GM03348 (cell line): ENCODE measurements at regions not wholly inside any gene's neighbourhood (a gene's known extent, or its start where the extent isn't known, plus 50 kb on each side); places are given as distances from the start of the nearest gene placed in this dataset.
"Not testable (repeated sequence)": the region's sequence is repeated elsewhere in the genome, so short reads cannot be mapped to it uniquely, and the experiment has no call there.

Experiments used
- DNase-seq: peaks from one replicate; pipeline ENCODE4 v3.0.0; 2012; ENCODE audit warnings: low spot score

DNA sequence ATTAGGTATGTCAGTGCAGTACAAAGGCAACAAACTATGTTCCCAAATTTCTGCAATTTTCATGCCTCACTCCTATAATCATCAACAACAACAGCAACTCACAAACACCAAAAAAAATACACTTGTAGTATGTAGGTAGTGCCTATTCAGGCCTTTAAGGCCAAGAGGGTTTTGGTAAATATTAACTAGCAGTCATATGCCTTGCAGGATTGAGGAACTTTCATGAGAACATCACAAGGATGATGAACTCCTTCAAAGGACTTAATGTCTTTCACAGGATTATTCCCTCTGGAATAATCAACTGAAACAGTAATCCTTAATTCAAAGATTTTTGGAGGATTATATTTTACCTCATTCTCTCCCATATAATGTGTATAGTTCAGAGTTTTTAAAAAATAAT is 293.8 kb downstream of the NOVA1 start:
- no peak for DNase-seq

GRCh38 chr14:26293909-26294308 is 303.9 kb downstream of the NOVA1 start:
- DNase-seq: no peak

- DNase-seq: peak; percentile 52
Observed at GRCh38 chr14:26289891-26290486, 307.8 kb downstream of the NOVA1 start.

DNA sequence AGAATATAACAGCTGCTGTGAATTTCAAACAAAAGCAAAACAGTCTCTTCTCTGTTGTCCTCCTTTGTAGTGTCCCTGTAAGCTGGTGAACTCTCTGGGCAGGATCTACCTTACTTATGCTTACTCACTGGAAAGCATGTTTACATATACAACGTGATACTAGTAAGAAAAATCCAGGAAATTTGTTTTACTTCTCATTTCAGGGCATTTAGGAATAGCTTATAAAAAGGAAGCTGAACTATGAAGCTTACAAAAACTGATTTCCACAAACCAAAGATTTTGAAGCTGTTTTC is 311.0 kb downstream of the NOVA1 start:
- no peak for DNase-seq

- DNase-seq: peak; percentile 2
Observed at GRCh38 chr14:26286081-26286912, 311.5 kb downstream of the NOVA1 start.

GRCh38 chr14:26282578-26282977 is 315.3 kb downstream of the NOVA1 start:
- no peak for DNase-seq

- not testable (repeated sequence) for DNase-seq
Observed at GRCh38 chr14:26282011-26282410, 315.8 kb downstream of the NOVA1 start.

- peak; percentile 55 for DNase-seq
Observed at GRCh38 chr14:26281280-26281998, 316.4 kb downstream of the NOVA1 start.

DNA sequence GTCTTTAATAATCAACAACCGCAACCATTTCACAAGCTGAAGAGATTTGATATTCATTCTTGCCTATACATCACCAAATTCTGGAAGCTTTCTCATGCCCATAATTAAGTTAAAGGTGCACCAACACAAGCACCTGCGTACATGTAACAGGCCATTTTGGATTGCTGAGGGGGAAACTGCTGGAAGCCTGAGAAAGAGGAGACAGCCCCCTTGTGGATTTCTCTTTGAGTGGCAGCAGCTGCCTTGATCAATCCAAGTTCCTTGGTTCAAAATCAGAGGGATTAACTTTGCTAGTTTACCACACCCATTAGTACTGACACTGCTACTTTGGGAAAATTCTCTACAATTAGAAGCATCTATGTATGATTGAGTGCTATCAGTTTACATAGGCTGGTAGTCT is 321.1 kb downstream of the NOVA1 start:
- DNase-seq: no peak

- no peak for DNase-seq
Observed at GRCh38 chr14:26265170-26265685, 332.6 kb downstream of the NOVA1 start.

DNA sequence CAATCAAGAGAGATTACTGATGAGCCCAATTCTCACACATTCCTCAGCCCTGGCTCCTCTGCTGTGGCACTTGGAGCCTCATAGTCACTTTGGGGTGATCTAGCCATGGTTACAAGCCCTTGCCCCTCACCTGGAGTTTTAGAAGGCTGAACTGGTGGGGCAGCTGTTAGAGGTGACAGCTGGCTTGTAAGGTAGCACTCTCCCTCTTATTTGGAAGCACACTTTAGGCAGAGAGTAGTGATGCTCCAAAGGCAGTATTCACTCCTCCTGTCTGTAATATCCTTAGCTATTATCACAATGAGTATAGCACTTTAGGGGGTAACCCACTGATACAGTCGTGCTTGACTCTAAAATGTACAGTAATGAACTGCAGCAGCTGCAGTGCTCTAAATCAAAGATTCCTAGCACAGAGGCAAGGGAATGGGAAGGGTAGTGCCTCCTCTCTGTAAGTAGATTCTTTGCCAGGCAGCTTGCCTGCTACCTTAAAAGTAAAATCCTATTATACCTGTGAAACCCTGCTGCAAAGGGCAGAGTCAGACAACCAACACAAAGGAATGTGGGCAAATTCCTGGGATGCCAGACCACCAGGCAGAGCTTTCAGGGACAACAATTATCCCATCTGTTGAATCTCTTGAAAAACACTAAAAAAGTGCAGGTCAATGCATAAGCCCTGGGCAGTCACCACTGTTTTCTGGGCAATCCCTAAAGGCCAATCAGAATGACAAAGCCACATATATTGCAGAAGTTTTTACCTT is 336.3 kb downstream of the NOVA1 start:
- DNase-seq: no peak

DNA sequence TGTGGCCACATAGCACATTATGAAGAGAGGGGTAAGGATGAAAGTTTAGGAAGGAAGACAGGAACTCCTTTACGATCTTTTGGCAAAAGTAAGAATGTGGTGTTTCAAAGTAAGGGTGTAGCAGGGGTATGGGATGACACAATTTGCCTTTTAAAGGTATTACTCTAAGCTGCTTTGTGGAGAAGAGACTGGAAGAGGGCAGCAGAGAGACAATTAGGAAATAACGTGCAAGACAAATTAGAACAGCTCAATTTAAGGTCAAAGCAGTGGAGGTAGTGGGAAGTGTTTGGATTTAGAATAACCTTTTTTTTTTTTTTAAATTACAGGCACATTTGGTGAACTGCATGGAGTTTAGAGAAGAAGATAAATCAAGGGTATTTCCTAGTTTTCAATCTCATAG is 342.6 kb downstream of the NOVA1 start:
- peak; percentile 54 for DNase-seq

GRCh38 chr14:26252176-26252575 is 345.7 kb downstream of the NOVA1 start:
- DNase-seq: no peak

DNA sequence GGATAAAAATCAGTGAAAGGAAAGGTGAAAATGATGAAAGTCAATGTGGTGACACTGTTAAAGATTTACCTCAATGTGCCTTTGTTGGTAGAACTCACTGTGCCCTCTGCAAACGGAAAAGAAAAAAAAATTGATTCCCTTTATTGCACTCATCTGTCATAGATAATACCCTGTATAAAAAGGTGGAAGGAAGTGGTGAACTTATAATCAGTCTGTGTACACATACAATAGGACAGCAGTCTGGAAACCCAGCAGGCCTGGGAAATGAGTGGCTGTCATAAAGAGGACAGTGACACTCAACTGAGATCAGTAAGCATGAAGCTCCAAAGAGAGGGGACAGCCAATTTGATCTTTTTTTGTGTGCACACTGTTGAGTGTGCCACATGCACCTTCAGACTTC is 364.7 kb downstream of the NOVA1 start:
- no peak for DNase-seq

- DNase-seq: no peak
Observed at GRCh38 chr14:26218861-26219260, 379.0 kb downstream of the NOVA1 start.

DNA sequence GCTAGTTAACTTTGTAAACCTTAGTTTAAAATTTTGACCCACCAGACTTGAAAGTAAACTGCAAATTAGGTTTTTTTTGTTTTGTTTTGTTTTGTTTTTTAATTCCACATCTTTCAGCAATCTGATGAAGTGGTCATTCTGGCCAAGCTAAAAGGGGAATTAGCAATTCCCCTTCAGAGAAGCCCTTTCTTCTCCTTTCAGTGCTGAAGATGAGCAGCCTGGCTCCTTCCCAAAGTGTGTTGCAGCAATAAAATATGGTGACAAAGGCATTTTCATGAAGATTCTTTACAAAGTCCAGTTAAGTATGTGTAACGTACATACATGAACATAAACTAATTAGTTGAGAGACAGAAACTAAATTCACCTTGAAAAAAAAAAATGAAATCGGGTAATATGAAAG is 380.1 kb downstream of the NOVA1 start:
- no peak for DNase-seq

DNA sequence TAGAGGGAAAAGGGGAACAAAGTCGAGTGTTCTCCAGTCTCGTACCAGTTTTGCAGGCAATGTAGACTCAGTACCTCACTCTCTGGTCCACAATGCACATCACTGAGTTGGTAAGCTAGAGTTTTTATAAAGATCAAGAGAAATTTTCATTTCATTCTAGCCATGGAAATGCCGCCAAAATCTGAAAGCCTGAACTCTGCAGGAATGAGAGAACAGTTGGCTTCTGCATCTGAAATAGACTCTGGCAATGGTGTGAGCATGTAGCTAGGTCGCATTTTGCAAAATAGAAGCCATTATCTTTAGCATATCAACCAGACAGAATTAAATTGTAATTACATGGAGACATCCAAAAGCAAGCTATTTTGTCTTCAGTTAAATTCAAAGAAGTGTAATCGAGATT is 381.0 kb downstream of the NOVA1 start:
- no peak for DNase-seq

DNA sequence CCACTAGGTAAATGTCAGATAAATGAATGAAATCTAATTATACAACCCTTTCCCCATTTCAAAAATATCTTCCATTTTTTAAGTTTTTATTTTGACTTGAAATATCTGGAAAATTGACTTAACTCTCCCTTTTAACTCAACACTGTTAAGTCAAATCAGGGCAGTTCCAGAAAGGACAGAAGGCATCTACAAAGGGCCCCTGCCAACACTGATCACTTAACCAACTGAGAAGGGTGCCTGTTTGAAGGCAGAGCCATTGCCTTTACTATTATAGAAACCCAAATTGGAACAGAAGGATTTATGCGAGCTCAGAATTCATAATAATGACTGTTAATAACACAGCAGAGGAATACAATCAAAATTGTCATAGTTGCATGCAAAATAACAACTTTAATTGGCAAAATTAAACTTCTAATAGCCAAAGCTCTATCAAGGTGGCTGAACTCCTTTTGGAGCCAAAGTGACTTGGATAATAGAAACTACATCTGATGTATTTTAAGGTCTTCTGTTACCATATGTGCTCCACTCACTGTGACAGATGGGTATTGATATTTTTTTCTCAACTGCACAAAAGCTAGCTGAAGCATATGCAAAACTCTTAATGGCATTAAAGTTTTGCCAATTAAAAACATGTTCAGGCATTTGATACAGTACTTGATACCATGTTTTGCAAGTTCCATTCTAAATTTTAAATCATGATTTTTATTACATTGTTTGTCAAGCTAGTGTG is 383.8 kb downstream of the NOVA1 start:
- no peak for DNase-seq

DNA sequence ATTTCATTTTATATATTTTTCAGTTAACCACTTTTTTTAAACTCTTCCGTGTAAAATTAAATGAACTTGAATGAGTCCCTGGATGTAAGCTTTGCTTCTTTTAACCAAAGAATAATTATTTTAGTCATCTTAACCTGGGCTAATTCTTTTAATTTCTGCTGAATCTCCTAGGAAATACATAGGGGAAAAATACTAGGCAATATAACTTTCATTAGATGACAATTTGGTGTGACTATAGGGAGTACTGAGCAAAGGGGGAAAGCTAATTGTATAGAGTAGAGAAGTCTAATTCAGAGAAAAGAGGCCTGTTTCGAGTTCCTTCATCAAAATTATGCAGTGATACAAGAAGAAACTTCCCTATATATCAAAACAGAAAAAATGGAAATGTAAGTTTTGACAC is 388.1 kb downstream of the NOVA1 start:
- no peak for DNase-seq

DNA sequence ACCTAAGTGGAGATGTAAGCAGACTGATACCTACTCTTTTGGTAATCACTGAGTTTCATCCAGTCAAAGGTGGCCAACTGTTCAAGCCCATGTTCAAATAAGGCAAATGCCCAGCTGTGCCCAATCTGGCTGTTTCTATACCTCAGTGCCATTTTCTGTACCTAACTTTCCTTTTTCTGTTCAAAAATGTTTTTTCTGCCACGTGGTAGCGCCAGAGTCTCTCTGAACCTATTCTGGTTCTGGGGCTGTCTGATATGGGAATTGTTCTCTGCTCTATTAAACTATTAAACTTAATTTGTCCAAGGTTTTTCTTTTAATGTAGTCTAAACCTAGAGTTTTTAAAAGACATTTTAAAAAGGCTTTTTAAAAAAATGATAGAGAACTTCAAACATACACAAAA is 391.2 kb downstream of the NOVA1 start:
- no peak for DNase-seq

GRCh38 chr14:26204728-26205479 is 392.9 kb downstream of the NOVA1 start:
- DNase-seq: peak; percentile 29
